ENCODE measurements at regions not wholly inside any gene's neighbourhood (a gene's known extent, or its start where the extent isn't known, plus 50 kb on each side); places are given as distances from the start of the nearest gene placed in this dataset.
A peak's percentile ranks its signal among the peaks of the same experiment; 100 is the strongest.
"Not testable (repeated sequence)": the region's sequence is repeated elsewhere in the genome, so short reads cannot be mapped to it uniquely, and the experiment has no call there.

GRCh38 chr1:98325646-98326440, 335.7 kb upstream of the SNX7 start:
- DNase-seq: peak; percentile 16

- DNase-seq: no peak
Measured at GRCh38 chr1:98323906-98324358, 337.6 kb upstream of the SNX7 start.

GRCh38 chr1:98323388-98323787, 338.1 kb upstream of the SNX7 start:
- peak; percentile 15 for DNase-seq

GRCh38 chr1:98322966-98323365, 338.6 kb upstream of the SNX7 start:
- no peak for DNase-seq

GRCh38 chr1:98322086-98322485, 339.4 kb upstream of the SNX7 start:
- peak; percentile 13 for DNase-seq

- DNase-seq: no peak
Measured at GRCh38 chr1:98321191-98321590, 340.3 kb upstream of the SNX7 start.

GRCh38 chr1:98316286-98316905, 345.1 kb upstream of the SNX7 start:
- no peak for DNase-seq

GRCh38 chr1:98315309-98315708, 346.2 kb upstream of the SNX7 start:
- DNase-seq: no peak

GRCh38 chr1:98314601-98315000, 346.9 kb upstream of the SNX7 start:
- DNase-seq: peak; percentile 86

GRCh38 chr1:98306517-98307089, 354.9 kb upstream of the SNX7 start:
- no peak for DNase-seq

- DNase-seq: no peak
Measured at GRCh38 chr1:98305362-98305761, 356.2 kb upstream of the SNX7 start.

- no peak for DNase-seq
Measured at GRCh38 chr1:98304888-98305287, 356.6 kb upstream of the SNX7 start.

- no peak for DNase-seq
Measured at GRCh38 chr1:98299861-98300260, 361.7 kb upstream of the SNX7 start.

GRCh38 chr1:98299313-98299712, 362.2 kb upstream of the SNX7 start:
- DNase-seq: no peak

GRCh38 chr1:98298319-98298718, 363.2 kb upstream of the SNX7 start:
- no peak for DNase-seq

GRCh38 chr1:98296681-98297080, 364.8 kb upstream of the SNX7 start:
- DNase-seq: no peak

GRCh38 chr1:98294127-98294526, 367.4 kb upstream of the SNX7 start:
- DNase-seq: no peak

GRCh38 chr1:98292994-98293393, 368.5 kb upstream of the SNX7 start:
- no peak for DNase-seq

- no peak for DNase-seq
Measured at GRCh38 chr1:98289311-98289710, 368.5 kb upstream of the DPYD start.

GRCh38 chr1:98288494-98288893, 367.7 kb upstream of the DPYD start:
- DNase-seq: no peak

- DNase-seq: no peak
Measured at GRCh38 chr1:98287626-98288025, 366.8 kb upstream of the DPYD start.

GRCh38 chr1:98286656-98287055, 365.8 kb upstream of the DPYD start:
- no peak for DNase-seq

GRCh38 chr1:98285286-98285685, 364.5 kb upstream of the DPYD start:
- DNase-seq: not testable (repeated sequence)

GRCh38 chr1:98280049-98280448, 359.2 kb upstream of the DPYD start:
- DNase-seq: peak; percentile 6

Measured in NCI-H69 (cell line).